Smooth muscle cell (in vitro differentiated cells): ENCODE measurements at regions not wholly inside any gene's neighbourhood (a gene's known extent, or its start where the extent isn't known, plus 50 kb on each side); places are given as distances from the start of the nearest gene placed in this dataset.
A peak's percentile ranks its signal among the peaks of the same experiment; 100 is the strongest.

Source experiments
- DNase-seq: peaks from one replicate; lab custom pipeline; 2025; ENCODE audit not compliant: unreplicated experiment; lab: John Stamatoyannopoulos, UW
- H2AFZ ChIP-seq: fragments of 200-600 bp; sonication (generic); 2 replicates; pipeline ENCODE4 v1.6.0; 2016; ENCODE audit warnings: antibody characterized with exemption, low read depth, mild to moderate bottlenecking
- H3F3A ChIP-seq: fragments of 200-600 bp; sonication (generic); 2 replicates; pipeline ENCODE4 v1.6.0; 2017; ENCODE audit warnings: antibody characterized with exemption, low read depth
- H3K27ac ChIP-seq: fragments of 200-600 bp; sonication (generic); 2 replicates; pipeline ENCODE4 v1.5.1; 2016; ENCODE audit warnings: low read depth, mild to moderate bottlenecking
- H3K27me3 ChIP-seq: fragments of 200-600 bp; sonication (generic); 2 replicates; pipeline ENCODE4 v1.6.1; 2016; ENCODE audit warnings: low read depth, mild to moderate bottlenecking
- H3K36me3 ChIP-seq: fragments of 200-600 bp; sonication (generic); 2 replicates; pipeline ENCODE4 v1.5.1; 2016; ENCODE audit warnings: low read depth
- H3K4me1 ChIP-seq: fragments of 200-600 bp; sonication (generic); 2 replicates; pipeline ENCODE4 v1.5.1; 2016; ENCODE audit warnings: low read depth
- H3K4me2 ChIP-seq: fragments of 200-600 bp; sonication (generic); 2 replicates; pipeline ENCODE4 v1.6.0; 2016; ENCODE audit warnings: mild to moderate bottlenecking
- H3K4me3 ChIP-seq: fragments of 200-600 bp; sonication (generic); 2 replicates; pipeline ENCODE4 v1.5.1; 2016; ENCODE audit warnings: mild to moderate bottlenecking
- H3K79me2 ChIP-seq: fragments of 200-600 bp; sonication (generic); 2 replicates; pipeline ENCODE4 v1.6.0; 2016; ENCODE audit warnings: low read depth, mild to moderate bottlenecking
- H3K9ac ChIP-seq: fragments of 200-600 bp; sonication (generic); 2 replicates; pipeline ENCODE4 v1.6.0; 2016; ENCODE audit warnings: low read depth
- H3K9me3 ChIP-seq: fragments of 200-600 bp; sonication (generic); replicated peaks from 2 replicates; pipeline ENCODE4 v1.5.1; 2016; ENCODE audit warnings: low read depth
- H4K20me1 ChIP-seq: fragments of 200-600 bp; sonication (generic); 2 replicates; pipeline ENCODE4 v1.6.0; 2016; ENCODE audit warnings: low read depth
- CTCF ChIP-seq: fragments of 200-600 bp; sonication (generic); IDR thresholded peaks from 2 replicates; pipeline ENCODE4 v1.5.1; 2017; ENCODE audit warnings: borderline replicate concordance, mild to moderate bottlenecking, antibody characterized with exemption; ENCODE audit not compliant: insufficient read depth, poor library complexity, severe bottlenecking
- WGBS: methylation state at CpG from one replicate; pipeline ENCODE4 v1.1.7; 2016; ENCODE audit warnings: low lambda C conversion rate; 5-methylcytosine and 5-hydroxymethylcytosine counted together

- peak overlapping the region; percentile 62 for H3K27ac ChIP-seq
- H3K36me3 ChIP-seq, result no peaks in the 10 kb centered on the region
- peaks cover 30% of the 10 kb centered on the region for H3K4me1 ChIP-seq
- no peak overlapping the region for H3K9ac ChIP-seq
- DNase-seq, result no peak
- H2AFZ ChIP-seq, result no peak overlapping the region
- H3F3A ChIP-seq, result no peaks in the 10 kb centered on the region
- 16% methylated on average over 3 of the region's 3 CpGs for WGBS
- no peaks in the 10 kb centered on the region for H3K79me2 ChIP-seq
- H4K20me1 ChIP-seq, result no peaks in the 10 kb centered on the region
- H3K4me2 ChIP-seq, result peak overlapping the region; percentile 50
- TF ChIP-seq CTCF, result no peak
- H3K4me3 ChIP-seq, result no peak overlapping the region
- H3K27me3 ChIP-seq, result no peaks in the 10 kb centered on the region
- H3K9me3 ChIP-seq, result no peaks in the 10 kb centered on the region
Observed at GRCh38 chr17:15119968-15120367, 145.2 kb downstream of the PMP22 start.

GRCh38 chr17:15117239-15117638 lies 147.9 kb downstream of the PMP22 start:
- no peaks in the 10 kb centered on the region for H3K27me3 ChIP-seq
- no peaks in the 10 kb centered on the region for H3F3A ChIP-seq
- H3K27ac ChIP-seq, result no peak overlapping the region
- H3K36me3 ChIP-seq, result no peaks in the 10 kb centered on the region
- no peak overlapping the region for H3K9ac ChIP-seq
- H4K20me1 ChIP-seq, result no peaks in the 10 kb centered on the region
- no peak overlapping the region for H2AFZ ChIP-seq
- no peak overlapping the region for H3K4me3 ChIP-seq
- no peaks in the 10 kb centered on the region for H3K79me2 ChIP-seq
- TF ChIP-seq CTCF, result no peak
- no peak overlapping the region for H3K4me2 ChIP-seq
- WGBS, result 76% methylated on average over 2 of the region's 2 CpGs
- H3K9me3 ChIP-seq, result no peaks in the 10 kb centered on the region
- DNase-seq, result no peak
- peaks cover 43% of the 10 kb centered on the region for H3K4me1 ChIP-seq

- peak overlapping the region; percentile 31 for H2AFZ ChIP-seq
- H3K4me1 ChIP-seq, result peaks cover 13% of the 10 kb centered on the region
- peak overlapping the region; percentile 75 for H3K4me2 ChIP-seq
- H3K4me3 ChIP-seq, result no peak overlapping the region
- WGBS, result 29% methylated on average over 13 of the region's 13 CpGs
- no peaks in the 10 kb centered on the region for H3K27me3 ChIP-seq
- no peaks in the 10 kb centered on the region for H3F3A ChIP-seq
- no peaks in the 10 kb centered on the region for H3K9me3 ChIP-seq
- no peaks in the 10 kb centered on the region for H3K36me3 ChIP-seq
- H3K9ac ChIP-seq, result no peak overlapping the region
- no peaks in the 10 kb centered on the region for H3K79me2 ChIP-seq
- DNase-seq, result no peak
- H4K20me1 ChIP-seq, result no peaks in the 10 kb centered on the region
- H3K27ac ChIP-seq, result peak overlapping the region; percentile 60
- no peak for TF ChIP-seq CTCF
Observed at GRCh38 chr17:15112846-15113617, 152.1 kb downstream of the PMP22 start.

GRCh38 chr17:15109608-15110007 lies 155.5 kb downstream of the PMP22 start:
- Histone ChIP-seq H3K9me3 (no peaks in the 10 kb centered on the region), H3K27ac (no peak overlapping the region), H3K36me3 (no peaks in the 10 kb centered on the region), H3K27me3 (no peaks in the 10 kb centered on the region), H3K9ac (no peak overlapping the region), H2AFZ (no peak overlapping the region), H3K79me2 (no peaks in the 10 kb centered on the region), H3F3A (no peaks in the 10 kb centered on the region), H3K4me3 (no peak overlapping the region), H3K4me1 (peaks cover 20% of the 10 kb centered on the region), H4K20me1 (no peaks in the 10 kb centered on the region), H3K4me2 (no peak overlapping the region)
- no peak for TF ChIP-seq CTCF
- no peak for DNase-seq
- WGBS, result 58% methylated on average over 3 of the region's 3 CpGs
